ENCODE measurements at regions not wholly inside any gene's neighbourhood (a gene's known extent, or its start where the extent isn't known, plus 50 kb on each side); places are given as distances from the start of the nearest gene placed in this dataset.

GRCh38 chr11:112715056-112715455 is 246.2 kb upstream of the NCAM1 start:
- TF ChIP-seq CTCF (conservative IDR thresholded peaks at IDR 0.05; ENCODE audit: low read length), result no peak
- no peak overlapping the region for H3K4me3 ChIP-seq (ENCODE audit: low read length)
- peak; percentile 42 for DNase-seq (ENCODE audit: low read depth)

GRCh38 chr11:112718483-112718882 is 242.7 kb upstream of the NCAM1 start:
- peak; percentile 64 for DNase-seq (ENCODE audit: low read depth)
- TF ChIP-seq CTCF (conservative IDR thresholded peaks at IDR 0.05; ENCODE audit: low read length), result no peak

GRCh38 chr11:112719736-112720525 is 241.3 kb upstream of the NCAM1 start:
- no peak overlapping the region for H3K4me3 ChIP-seq (ENCODE audit: low read length)
- TF ChIP-seq CTCF (conservative IDR thresholded peaks at IDR 0.05; ENCODE audit: low read length), result no peak
- DNase-seq (ENCODE audit: low read depth), result peak; percentile 20

More at GRCh38 chr11:112718483-112718882, 242.7 kb upstream of the NCAM1 start:
- no peak overlapping the region for H3K4me3 ChIP-seq (ENCODE audit: low read length)

- no peak overlapping the region for H3K4me3 ChIP-seq (ENCODE audit: low read length)
- no peak for TF ChIP-seq CTCF (conservative IDR thresholded peaks at IDR 0.05; ENCODE audit: low read length)
These were observed 239.1 kb upstream of the NCAM1 start for GRCh38 chr11:112722148-112722547.

GRCh38 chr11:112722876-112723275 is 238.3 kb upstream of the NCAM1 start:
- H3K4me3 ChIP-seq (ENCODE audit: low read length), result no peak overlapping the region
- TF ChIP-seq CTCF (conservative IDR thresholded peaks at IDR 0.05; ENCODE audit: low read length), result no peak
- no peak for DNase-seq (ENCODE audit: low read depth)

More at GRCh38 chr11:112722148-112722547, 239.1 kb upstream of the NCAM1 start:
- no peak for DNase-seq (ENCODE audit: low read depth)

GRCh38 chr11:112723676-112724495 is 237.3 kb upstream of the NCAM1 start:
- no peak for TF ChIP-seq CTCF (conservative IDR thresholded peaks at IDR 0.05; ENCODE audit: low read length)
- DNase-seq (ENCODE audit: low read depth), result no peak

GRCh38 chr11:112724496-112724790 is 236.8 kb upstream of the NCAM1 start:
- TF ChIP-seq CTCF (conservative IDR thresholded peaks at IDR 0.05; ENCODE audit: low read length), result no peak
- no peak overlapping the region for H3K4me3 ChIP-seq (ENCODE audit: low read length)
- DNase-seq (ENCODE audit: low read depth), result no peak

More at GRCh38 chr11:112723676-112724495, 237.3 kb upstream of the NCAM1 start:
- no peak overlapping the region for H3K4me3 ChIP-seq (ENCODE audit: low read length)

All from AG10803 (cell line).